H9 (cell line): ENCODE measurements at regions not wholly inside any gene's neighbourhood (a gene's known extent, or its start where the extent isn't known, plus 50 kb on each side); places are given as distances from the start of the nearest gene placed in this dataset.

Experiments
- DNase-seq: peaks from one replicate; pipeline ENCODE4 v3.0.0-alpha.2; 2017
- H2AFZ ChIP-seq: one replicate; pipeline ENCODE4 v1.6.1; 2013; ENCODE audit warnings: mild to moderate bottlenecking, low read length, control low read depth, moderate library complexity
- H2AK5ac ChIP-seq: 2 replicates; pipeline ENCODE4 v1.6.1; 2013; ENCODE audit warnings: low read length, control low read depth, mixed read lengths; ENCODE audit not compliant: insufficient read length
- H2BK120ac ChIP-seq: one replicate; pipeline ENCODE4 v1.6.1; 2013; ENCODE audit warnings: low read depth, mild to moderate bottlenecking, low read length, control low read depth, inconsistent platforms; ENCODE audit not compliant: poor library complexity, severe bottlenecking
- H2BK12ac ChIP-seq: 2 replicates; pipeline ENCODE4 v1.6.1; 2013; ENCODE audit warnings: low read length, control low read depth, mixed read lengths, low read depth; ENCODE audit not compliant: insufficient read length
- H2BK15ac ChIP-seq: 2 replicates; pipeline ENCODE4 v1.6.1; 2013; ENCODE audit warnings: low read depth, low read length, control low read depth
- H2BK20ac ChIP-seq: one replicate; pipeline ENCODE4 v1.6.1; 2013; ENCODE audit warnings: low read depth, mild to moderate bottlenecking, low read length, control low read depth, inconsistent platforms; ENCODE audit not compliant: poor library complexity, severe bottlenecking
- H2BK5ac ChIP-seq: 2 replicates; pipeline ENCODE4 v1.6.1; 2013; ENCODE audit warnings: low read length, control low read depth, mixed read lengths; ENCODE audit not compliant: insufficient read length
- H3K14ac ChIP-seq: 2 replicates; pipeline ENCODE4 v1.6.1; 2013; ENCODE audit warnings: low read length, control low read depth; ENCODE audit not compliant: insufficient read depth
- H3K18ac ChIP-seq: 2 replicates; pipeline ENCODE4 v1.6.1; 2013; ENCODE audit warnings: low read depth, mild to moderate bottlenecking, mixed read lengths, low read length, control low read depth; ENCODE audit not compliant: insufficient read length
- H3K23ac ChIP-seq: 2 replicates; pipeline ENCODE4 v1.6.1; 2013; ENCODE audit warnings: low read length, control low read depth, mixed read lengths, low read depth; ENCODE audit not compliant: insufficient read length
- H3K23me2 ChIP-seq: 2 replicates; pipeline ENCODE4 v1.6.1; 2013; ENCODE audit warnings: low read depth, mild to moderate bottlenecking, mixed read lengths, low read length, control low read depth; ENCODE audit not compliant: insufficient read length, poor library complexity, severe bottlenecking
- H3K27ac ChIP-seq: 2 replicates; pipeline ENCODE4 v1.5.1; 2013; ENCODE audit warnings: low read length, control low read depth, mixed read lengths, low read depth; ENCODE audit not compliant: insufficient read length
- H3K27me3 ChIP-seq: 2 replicates; pipeline ENCODE4 v1.6.1; 2013; ENCODE audit warnings: low read length, control low read depth, inconsistent platforms; ENCODE audit not compliant: insufficient read depth
- H3K4ac ChIP-seq: 2 replicates; pipeline ENCODE4 v1.6.1; 2013; ENCODE audit warnings: low read depth, mild to moderate bottlenecking, control low read depth, inconsistent platforms, low read length, moderate library complexity
- H3K4me1 ChIP-seq: 2 replicates; pipeline ENCODE4 v1.6.1; 2013; ENCODE audit warnings: low read length, control low read depth, inconsistent platforms; ENCODE audit not compliant: insufficient read depth
- H3K4me2 ChIP-seq: 2 replicates; pipeline ENCODE4 v1.6.1; 2013; ENCODE audit warnings: low read length, control low read depth, mixed read lengths; ENCODE audit not compliant: insufficient read length, insufficient read depth
- H3K56ac ChIP-seq: 2 replicates; pipeline ENCODE4 v1.6.1; 2013; ENCODE audit warnings: low read depth, mild to moderate bottlenecking, mixed read lengths, low read length, control low read depth; ENCODE audit not compliant: insufficient read length
- H3K79me1 ChIP-seq: 2 replicates; pipeline ENCODE4 v1.6.1; 2013; ENCODE audit warnings: low read depth, mild to moderate bottlenecking, moderate library complexity, low read length, control low read depth, inconsistent platforms; ENCODE audit not compliant: insufficient read depth, poor library complexity, severe bottlenecking
- H3K79me2 ChIP-seq: 2 replicates; pipeline ENCODE4 v1.6.1; 2013; ENCODE audit warnings: low read length, control low read depth, inconsistent platforms; ENCODE audit not compliant: insufficient read depth
- H3K9ac ChIP-seq: 2 replicates; pipeline ENCODE4 v1.6.1; 2013; ENCODE audit warnings: low read length, control low read depth, mixed read lengths; ENCODE audit not compliant: insufficient read length; ENCODE audit errors: extremely low read depth
- H3K9me3 ChIP-seq: one replicate; pipeline ENCODE4 v1.6.1; 2013; ENCODE audit warnings: low read depth, low read length, inconsistent platforms; ENCODE audit not compliant: control insufficient read depth
- H3T11ph ChIP-seq: one replicate; pipeline ENCODE4 v1.6.1; 2013; ENCODE audit warnings: mild to moderate bottlenecking, low read length, control low read depth, inconsistent platforms
- H4K20me1 ChIP-seq: one replicate; pipeline ENCODE4 v1.6.1; 2013; ENCODE audit not compliant: control insufficient read depth, insufficient read length, insufficient read depth
- H4K5ac ChIP-seq: 2 replicates; pipeline ENCODE4 v1.6.1; 2013; ENCODE audit warnings: low read depth, mild to moderate bottlenecking, mixed read lengths, low read length, control low read depth; ENCODE audit not compliant: insufficient read length
- H4K8ac ChIP-seq: replicated peaks from 2 replicates; pipeline ENCODE4 v1.6.1; 2013; ENCODE audit warnings: low read length, control low read depth, mixed read lengths, low read depth; ENCODE audit not compliant: insufficient read length
- H4K91ac ChIP-seq: 2 replicates; pipeline ENCODE4 v1.6.1; 2013; ENCODE audit warnings: low read depth, mild to moderate bottlenecking, moderate library complexity, mixed read lengths, low read length, control low read depth; ENCODE audit not compliant: insufficient read length
- H3K27ac Mint-ChIP-seq, 3 experiments: 2 replicates in 2 of 3; 3 replicates in 1 of 3; pipeline ENCODE4 v1.8.0; 2020 to 2021; ENCODE audit warnings: mixed read lengths in 3 of 3, mild to moderate bottlenecking in 1 of 3, moderate library complexity in 1 of 3
- H3K27me3 Mint-ChIP-seq: 2 replicates; pipeline ENCODE4 v1.8.0; 2021; ENCODE audit warnings: low read depth, mild to moderate bottlenecking, moderate library complexity, mixed read lengths
- H3K36me3 Mint-ChIP-seq, 3 experiments: 2 replicates in 2 of 3; 3 replicates in 1 of 3; pipeline ENCODE4 v1.8.0; 2020 to 2021; ENCODE audit warnings: low read depth in 3 of 3, mixed read lengths in 3 of 3; ENCODE audit not compliant: insufficient read depth in 1 of 3
- H3K4me1 Mint-ChIP-seq, 2 experiments: 2 replicates each; pipeline ENCODE4 v1.8.0; 2020; ENCODE audit warnings: mixed read lengths in 2 of 2
- H3K4me3 Mint-ChIP-seq, 2 experiments: 2 replicates in 1 of 2; 3 replicates in 1 of 2; pipeline ENCODE4 v1.8.0; 2020 to 2021; ENCODE audit warnings: mild to moderate bottlenecking in 2 of 2, mixed read lengths in 2 of 2, moderate library complexity in 1 of 2
- H3K9me3 Mint-ChIP-seq, 2 experiments: 2 replicates in 1 of 2; 3 replicates in 1 of 2; pipeline ENCODE4 v1.8.0; 2020; ENCODE audit warnings: mild to moderate bottlenecking in 2 of 2, mixed read lengths in 2 of 2, moderate library complexity in 1 of 2
- CTCF ChIP-seq: fragments of 200-600 bp; sonication (generic); conservative IDR thresholded peaks from 3 replicates; pipeline ENCODE4 v1.8.0; 2021; ENCODE audit warnings: antibody characterized with exemption, mild to moderate bottlenecking
- WGBS: extraction: QIAGEN DNeasy Blood & Tissue Kit; methylation state at CpG from one replicate; pipeline ENCODE4 v1.1.7; 2013; ENCODE audit warnings: missing lambda C conversion rate, low lambda C conversion rate, mixed read lengths; ENCODE audit not compliant: insufficient read length; ENCODE audit errors: extremely low coverage; 5-methylcytosine and 5-hydroxymethylcytosine counted together

GRCh38 chr2:2859732-2860131 lies 517.9 kb downstream of the EIPR1 start:
- Histone ChIP-seq H2BK5ac (no peak overlapping the region), H3K79me2 (no peaks in the 10 kb centered on the region), H2AFZ (no peak overlapping the region), H3K27ac (no peak overlapping the region), H2BK12ac (no peak overlapping the region), H4K20me1 (no peaks in the 10 kb centered on the region), H2AK5ac (no peak overlapping the region), H3K9me3 (no peaks in the 10 kb centered on the region), H3K27me3 (no peaks in the 10 kb centered on the region), H3K56ac (no peak overlapping the region), H2BK15ac (no peak overlapping the region), H3T11ph (no peak overlapping the region), H3K4ac (no peak overlapping the region), H3K14ac (no peak overlapping the region), H3K23ac (no peak overlapping the region), H3K79me1 (no peaks in the 10 kb centered on the region), H2BK20ac (no peak overlapping the region), H3K9ac (no peak overlapping the region), H4K5ac (no peak overlapping the region), H4K8ac (no peak overlapping the region), H4K91ac (no peak overlapping the region), H3K23me2 (no peaks in the 10 kb centered on the region), H2BK120ac (no peak overlapping the region), H3K4me1 (no peaks in the 10 kb centered on the region), H3K4me2 (no peak overlapping the region), H3K18ac (no peak overlapping the region)
- Mint-ChIP-seq H3K4me1 (peaks cover 0 to 9% of the 10 kb centered on the region in 2 experiments; a peak in 1 of 4 replicates), H3K9me3 (no peaks in the 10 kb centered on the region), H3K27ac (no peak overlapping the region), H3K36me3 (no peaks in the 10 kb centered on the region), H3K4me3 (no peak overlapping the region), H3K27me3 (peaks cover 2% of the 10 kb centered on the region; the same call in 1 of the 2 replicates)
- no peak for TF ChIP-seq CTCF
- WGBS: no CpG with 5 or more reads among the region's 9 CpGs
- DNase-seq: no peak
